GM12892 (cell line): ENCODE measurements at regions not wholly inside any gene's neighbourhood (a gene's known extent, or its start where the extent isn't known, plus 50 kb on each side); places are given as distances from the start of the nearest gene placed in this dataset.

ENCODE experiments used
- POLR2A ChIP-seq: IDR thresholded peaks from 2 replicates; pipeline ENCODE4 v1.6.1; 2011; ENCODE audit warnings: low read depth, low read length, control low read depth
- POLR2AphosphoS5 ChIP-seq: IDR thresholded peaks from 2 replicates; pipeline ENCODE4 v1.6.1; 2011; ENCODE audit warnings: low read depth, low read length, control low read depth
- TAF1 ChIP-seq: IDR thresholded peaks from 2 replicates; pipeline ENCODE4 v1.6.1; 2011; ENCODE audit warnings: low read depth, mild to moderate bottlenecking, control low read depth, low read length, borderline replicate concordance

GRCh38 chr22:48594016-48594756 is 1233.5 kb downstream of the BRD1 start:
- TF ChIP-seq TAF1 (no peak), POLR2AphosphoS5 (no peak), POLR2A (no peak)
